ENCODE measurements at regions not wholly inside any gene's neighbourhood (a gene's known extent, or its start where the extent isn't known, plus 50 kb on each side); places are given as distances from the start of the nearest gene placed in this dataset.
"Not testable (repeated sequence)": the region's sequence is repeated elsewhere in the genome, so short reads cannot be mapped to it uniquely, and the experiment has no call there.

DNA sequence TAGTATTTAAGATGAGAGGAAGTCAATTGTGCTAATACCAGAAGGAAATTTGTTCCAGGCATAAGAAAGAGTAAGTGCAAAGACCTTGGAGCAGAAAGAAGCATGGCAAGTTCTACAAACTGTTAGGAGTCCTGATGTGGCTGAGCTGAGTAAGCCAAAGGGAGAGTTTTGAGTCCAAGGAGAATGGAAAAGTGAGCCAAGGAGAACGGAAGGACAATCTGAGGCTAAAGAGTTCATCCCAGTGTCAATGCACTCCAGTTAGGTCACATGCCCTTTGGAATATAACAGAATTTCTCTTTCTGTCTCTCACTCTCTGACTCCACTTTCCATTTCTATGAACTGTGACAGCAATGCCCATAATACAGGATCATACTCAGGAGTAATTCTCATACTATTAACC is 224.7 kb downstream of the CAAP1 start (continued):
- TF ChIP-seq, protein P1, sequence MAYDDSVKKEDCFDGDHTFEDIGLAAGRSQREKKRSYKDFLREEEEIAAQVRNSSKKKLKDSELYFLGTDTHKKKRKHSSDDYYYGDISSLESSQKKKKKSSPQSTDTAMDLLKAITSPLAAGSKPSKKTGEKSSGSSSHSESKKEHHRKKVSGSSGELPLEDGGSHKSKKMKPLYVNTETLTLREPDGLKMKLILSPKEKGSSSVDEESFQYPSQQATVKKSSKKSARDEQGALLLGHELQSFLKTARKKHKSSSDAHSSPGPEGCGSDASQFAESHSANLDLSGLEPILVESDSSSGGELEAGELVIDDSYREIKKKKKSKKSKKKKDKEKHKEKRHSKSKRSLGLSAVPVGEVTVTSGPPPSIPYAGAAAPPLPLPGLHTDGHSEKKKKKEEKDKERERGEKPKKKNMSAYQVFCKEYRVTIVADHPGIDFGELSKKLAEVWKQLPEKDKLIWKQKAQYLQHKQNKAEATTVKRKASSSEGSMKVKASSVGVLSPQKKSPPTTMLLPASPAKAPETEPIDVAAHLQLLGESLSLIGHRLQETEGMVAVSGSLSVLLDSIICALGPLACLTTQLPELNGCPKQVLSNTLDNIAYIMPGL (CRISPR knock-in tag; IDR thresholded peaks at IDR 0.05) = no peak
- TF ChIP-seq ZNF138 (CRISPR knock-in tag; conservative IDR thresholded peaks at IDR 0.05) = no peak

DNA sequence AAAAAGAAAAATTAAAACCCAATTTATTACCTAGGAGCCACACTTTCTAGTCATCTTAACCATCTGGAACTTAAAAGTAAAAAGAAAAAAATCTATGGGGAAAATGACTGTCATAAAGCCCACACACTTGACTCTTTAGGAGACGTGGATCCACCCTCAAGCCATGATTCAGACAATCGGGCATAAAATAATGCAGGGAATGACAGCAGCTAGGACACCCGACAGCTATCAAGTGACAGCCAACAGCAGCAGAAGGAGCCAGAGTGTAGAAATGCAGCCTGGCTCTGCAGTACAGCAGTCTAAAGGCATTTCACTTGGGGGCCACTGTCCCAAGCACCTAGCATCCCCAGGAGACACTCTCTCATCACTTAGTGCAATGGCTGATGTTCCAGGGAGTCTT is 226.9 kb downstream of the CAAP1 start:
- Mint-ChIP-seq H3K27me3 (ENCODE audit: low read depth) (no peaks in the 10 kb centered on the region), H3K27ac (no peak overlapping the region), H3K4me1 (peaks cover 8% of the 10 kb centered on the region), H3K9me3 (peaks cover 15% of the 10 kb centered on the region), H3K36me3 (peaks cover 15% of the 10 kb centered on the region), H3K4me3 (no peak overlapping the region)
- ATAC-seq = no peak
- DNase-seq (ENCODE audit: low spot score) = no peak
- TF ChIP-seq, protein P2, sequence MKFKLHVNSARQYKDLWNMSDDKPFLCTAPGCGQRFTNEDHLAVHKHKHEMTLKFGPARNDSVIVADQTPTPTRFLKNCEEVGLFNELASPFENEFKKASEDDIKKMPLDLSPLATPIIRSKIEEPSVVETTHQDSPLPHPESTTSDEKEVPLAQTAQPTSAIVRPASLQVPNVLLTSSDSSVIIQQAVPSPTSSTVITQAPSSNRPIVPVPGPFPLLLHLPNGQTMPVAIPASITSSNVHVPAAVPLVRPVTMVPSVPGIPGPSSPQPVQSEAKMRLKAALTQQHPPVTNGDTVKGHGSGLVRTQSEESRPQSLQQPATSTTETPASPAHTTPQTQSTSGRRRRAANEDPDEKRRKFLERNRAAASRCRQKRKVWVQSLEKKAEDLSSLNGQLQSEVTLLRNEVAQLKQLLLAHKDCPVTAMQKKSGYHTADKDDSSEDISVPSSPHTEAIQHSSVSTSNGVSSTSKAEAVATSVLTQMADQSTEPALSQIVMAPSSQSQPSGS (CRISPR knock-in tag; IDR thresholded peaks at IDR 0.05; ENCODE audit: borderline replicate concordance, low read depth) = no peak
- no peak for TF ChIP-seq ZNF423 (CRISPR knock-in tag; IDR thresholded peaks at IDR 0.05)
- TF ChIP-seq TEAD1 (CRISPR knock-in tag; IDR thresholded peaks at IDR 0.05) = no peak
- CTCF ChIA-PET = no interaction called here
- POLR2A ChIA-PET = no interaction called here

DNA sequence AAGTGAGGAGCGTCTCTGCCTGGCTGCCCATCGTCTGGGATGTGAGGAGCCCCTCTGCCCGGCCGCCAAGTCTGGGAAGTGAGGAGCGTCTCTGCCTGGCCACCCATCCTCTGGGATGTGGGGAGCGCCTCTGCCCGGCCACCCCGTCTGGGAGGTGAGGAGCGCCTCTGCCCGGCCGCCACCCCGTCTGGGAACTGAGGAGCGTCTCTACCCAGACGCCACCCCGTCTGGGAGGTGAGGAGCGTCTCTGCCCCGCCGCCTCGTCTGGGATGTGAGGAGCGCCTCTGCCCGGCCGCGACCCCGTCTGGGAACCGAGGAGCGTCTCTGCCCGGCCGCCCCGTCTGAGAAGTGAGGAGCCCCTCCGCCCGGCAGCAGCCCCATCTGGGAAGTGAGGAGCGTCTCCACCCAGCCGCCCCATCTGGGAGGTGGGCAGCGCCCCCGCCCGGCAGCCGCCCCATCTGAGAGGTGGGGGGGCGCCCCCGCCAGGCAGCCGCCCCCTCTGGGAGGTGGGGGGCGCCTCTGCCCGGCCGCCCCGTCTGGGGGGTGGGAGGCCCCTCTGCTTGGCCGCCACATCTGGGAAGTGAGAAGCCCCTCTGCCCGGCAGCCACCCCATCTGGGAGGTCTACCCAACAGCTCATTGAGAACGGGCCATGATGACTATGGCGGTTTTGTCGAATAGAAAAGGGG is 228.4 kb downstream of the CAAP1 start:
- POLR2A ChIA-PET; ATAC-seq; H3K27me3 Mint-ChIP-seq (ENCODE audit: low read depth); H3K4me3 Mint-ChIP-seq; H3K27ac Mint-ChIP-seq; CTCF ChIA-PET; H3K4me1 Mint-ChIP-seq; DNase-seq (ENCODE audit: low spot score): not testable (repeated sequence)
- Mint-ChIP-seq H3K36me3 (peaks cover 15% of the 10 kb centered on the region), H3K9me3 (peaks cover 15% of the 10 kb centered on the region)

DNA sequence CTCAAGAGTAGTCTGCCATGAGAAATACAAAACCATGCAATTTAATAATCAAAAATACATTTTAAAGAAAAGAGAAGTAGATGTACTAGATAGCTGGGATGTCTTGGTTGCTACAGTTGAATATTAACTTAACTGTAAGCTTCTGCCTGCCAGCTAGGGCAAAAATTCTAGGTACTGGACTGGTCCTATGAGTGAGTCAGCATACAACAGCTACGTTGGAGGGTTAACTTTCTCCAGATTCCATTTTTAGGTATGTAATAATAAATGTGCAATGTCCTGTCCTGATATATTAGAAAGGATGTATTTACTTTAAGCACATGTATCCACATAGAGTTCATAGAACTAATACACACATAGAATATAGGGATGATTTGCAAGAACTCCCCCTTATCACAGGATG is 230.1 kb downstream of the CAAP1 start:
- DNase-seq (ENCODE audit: low spot score) = no peak
- CTCF ChIA-PET = no interaction called here
- Mint-ChIP-seq H3K36me3 (peaks cover 15% of the 10 kb centered on the region), H3K9me3 (peaks cover 15% of the 10 kb centered on the region), H3K27ac (no peak overlapping the region), H3K4me3 (no peak overlapping the region), H3K4me1 (no peaks in the 10 kb centered on the region), H3K27me3 (ENCODE audit: low read depth) (no peaks in the 10 kb centered on the region)
- POLR2A ChIA-PET = no interaction called here
- no peak for ATAC-seq
- TF ChIP-seq NFYB (CRISPR knock-in tag; conservative IDR thresholded peaks at IDR 0.05; ENCODE audit: low read depth) = no peak
- TF ChIP-seq IRF2 (CRISPR knock-in tag; IDR thresholded peaks at IDR 0.05; ENCODE audit: borderline replicate concordance, low read depth) = no peak
- TF ChIP-seq GABPB1 (CRISPR knock-in tag; IDR thresholded peaks at IDR 0.05) = no peak
- no peak for TF ChIP-seq ETV6 (CRISPR knock-in tag; IDR thresholded peaks at IDR 0.05)
- no peak for TF ChIP-seq ZNF219 (CRISPR knock-in tag; IDR thresholded peaks at IDR 0.05; ENCODE audit: borderline replicate concordance)
- TF ChIP-seq ZNF396 (CRISPR knock-in tag; IDR thresholded peaks at IDR 0.05; ENCODE audit: borderline replicate concordance) = no peak
- TF ChIP-seq, protein P3, sequence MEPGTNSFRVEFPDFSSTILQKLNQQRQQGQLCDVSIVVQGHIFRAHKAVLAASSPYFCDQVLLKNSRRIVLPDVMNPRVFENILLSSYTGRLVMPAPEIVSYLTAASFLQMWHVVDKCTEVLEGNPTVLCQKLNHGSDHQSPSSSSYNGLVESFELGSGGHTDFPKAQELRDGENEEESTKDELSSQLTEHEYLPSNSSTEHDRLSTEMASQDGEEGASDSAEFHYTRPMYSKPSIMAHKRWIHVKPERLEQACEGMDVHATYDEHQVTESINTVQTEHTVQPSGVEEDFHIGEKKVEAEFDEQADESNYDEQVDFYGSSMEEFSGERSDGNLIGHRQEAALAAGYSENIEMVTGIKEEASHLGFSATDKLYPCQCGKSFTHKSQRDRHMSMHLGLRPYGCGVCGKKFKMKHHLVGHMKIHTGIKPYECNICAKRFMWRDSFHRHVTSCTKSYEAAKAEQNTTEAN (CRISPR knock-in tag; IDR thresholded peaks at IDR 0.05) = no peak
- no peak for TF ChIP-seq ZNF416 (CRISPR knock-in tag; IDR thresholded peaks at IDR 0.05)
- TF ChIP-seq, protein P4, sequence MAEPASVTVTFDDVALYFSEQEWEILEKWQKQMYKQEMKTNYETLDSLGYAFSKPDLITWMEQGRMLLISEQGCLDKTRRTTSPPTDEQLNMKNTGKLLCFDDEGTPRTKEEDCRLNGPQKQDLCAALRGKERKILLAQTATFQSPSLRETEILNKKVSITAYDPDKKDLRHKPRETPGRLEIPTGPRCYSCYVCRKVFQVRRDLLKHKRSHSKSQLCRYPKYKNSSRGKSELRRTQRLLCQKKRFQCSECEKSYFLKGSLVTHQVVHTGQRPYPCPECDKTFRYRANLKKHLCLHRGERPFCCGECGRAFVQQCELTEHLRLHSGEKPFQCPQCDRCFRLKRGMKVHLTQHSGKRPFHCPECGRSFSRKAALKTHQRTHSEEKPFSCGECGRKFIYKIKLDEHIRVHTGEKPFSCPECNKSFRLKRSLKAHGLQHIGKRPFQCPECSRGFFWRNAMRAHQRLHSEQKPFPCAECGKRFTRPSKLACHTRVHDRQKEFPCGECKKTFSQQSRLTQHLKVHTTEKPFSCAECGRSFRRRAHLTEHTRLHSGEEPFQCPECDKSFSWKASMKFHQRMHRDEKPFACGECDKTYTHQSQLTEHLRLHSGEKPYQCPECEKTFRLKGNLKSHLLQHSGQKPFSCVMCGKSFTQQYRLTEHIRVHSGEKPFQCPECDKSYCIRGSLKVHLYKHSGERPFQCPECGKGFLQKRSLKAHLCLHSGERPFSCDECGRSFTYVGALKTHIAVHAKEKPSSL (CRISPR knock-in tag; conservative IDR thresholded peaks at IDR 0.05) = no peak
- TF ChIP-seq OVOL2 (CRISPR knock-in tag; IDR thresholded peaks at IDR 0.05; ENCODE audit: borderline replicate concordance) = no peak
- no peak for TF ChIP-seq GRHL2 (CRISPR knock-in tag; IDR thresholded peaks at IDR 0.05; ENCODE audit: insufficient replicate concordance, severe bottlenecking)
- TF ChIP-seq ATF1 (CRISPR knock-in tag; IDR thresholded peaks at IDR 0.05) = no peak
- no peak for TF ChIP-seq EMX1 (CRISPR knock-in tag; IDR thresholded peaks at IDR 0.05)
- no peak for TF ChIP-seq KAT7 (CRISPR knock-in tag; IDR thresholded peaks at IDR 0.05; ENCODE audit: borderline replicate concordance)
